ENCODE measurements at regions not wholly inside any gene's neighbourhood (a gene's known extent, or its start where the extent isn't known, plus 50 kb on each side); places are given as distances from the start of the nearest gene placed in this dataset.
A peak's percentile ranks its signal among the peaks of the same experiment; 100 is the strongest.
"Not testable (repeated sequence)": the region's sequence is repeated elsewhere in the genome, so short reads cannot be mapped to it uniquely, and the experiment has no call there.

GRCh38 chr1:144516172-144516571 lies 54.7 kb upstream of the NBPF15 start:
- in situ Hi-C loops (cut with HindIII; ENCODE audit: low pct_unique_long_range_greater_than_20kb, low sequenced_read_pairs); DNase-seq (ENCODE audit: low read depth in 1 of 2, low spot score in 1 of 2): not testable (repeated sequence)

GRCh38 chr1:144516906-144517305 lies 55.4 kb upstream of the NBPF15 start:
- DNase-seq (ENCODE audit: low read depth in 1 of 2, low spot score in 1 of 2); in situ Hi-C loops (cut with HindIII; ENCODE audit: low pct_unique_long_range_greater_than_20kb, low sequenced_read_pairs): not testable (repeated sequence)

- DNase-seq (ENCODE audit: low read depth in 1 of 2, low spot score in 1 of 2); in situ Hi-C loops (cut with HindIII; ENCODE audit: low pct_unique_long_range_greater_than_20kb, low sequenced_read_pairs): not testable (repeated sequence)
These were observed 57.0 kb upstream of the NBPF15 start for GRCh38 chr1:144518439-144518838.

- in situ Hi-C loops (cut with HindIII; ENCODE audit: low pct_unique_long_range_greater_than_20kb, low sequenced_read_pairs), result not testable (repeated sequence)
These were observed 58.2 kb upstream of the NBPF15 start for GRCh38 chr1:144519528-144520189.

GRCh38 chr1:144523661-144524407 lies 62.4 kb upstream of the NBPF15 start:
- in situ Hi-C loops (cut with HindIII; ENCODE audit: low pct_unique_long_range_greater_than_20kb, low sequenced_read_pairs), result not testable (repeated sequence)
- DNase-seq (ENCODE audit: low read depth in 1 of 2, low spot score in 1 of 2), result peak in 1 of 2 experiments; percentile 84

More at GRCh38 chr1:144519528-144520189, 58.2 kb upstream of the NBPF15 start:
- DNase-seq (ENCODE audit: low read depth in 1 of 2, low spot score in 1 of 2), result not testable (repeated sequence)

GRCh38 chr1:144532156-144532607 lies 60.5 kb upstream of the PPIAL4F start:
- DNase-seq (ENCODE audit: low read depth in 1 of 2, low spot score in 1 of 2); in situ Hi-C loops (cut with HindIII; ENCODE audit: low pct_unique_long_range_greater_than_20kb, low sequenced_read_pairs): not testable (repeated sequence)

- DNase-seq (ENCODE audit: low read depth in 1 of 2, low spot score in 1 of 2), result peak in 1 of 2 experiments; percentile 40
- in situ Hi-C loops (cut with HindIII; ENCODE audit: low pct_unique_long_range_greater_than_20kb, low sequenced_read_pairs), result not testable (repeated sequence)
These were observed 59.2 kb upstream of the PPIAL4F start for GRCh38 chr1:144533480-144533879.

- in situ Hi-C loops (cut with HindIII; ENCODE audit: low pct_unique_long_range_greater_than_20kb, low sequenced_read_pairs), result not testable (repeated sequence)
These were observed 58.4 kb upstream of the PPIAL4F start for GRCh38 chr1:144534286-144534685.

GRCh38 chr1:144536677-144537076 lies 56.0 kb upstream of the PPIAL4F start:
- DNase-seq (ENCODE audit: low read depth in 1 of 2, low spot score in 1 of 2); in situ Hi-C loops (cut with HindIII; ENCODE audit: low pct_unique_long_range_greater_than_20kb, low sequenced_read_pairs): not testable (repeated sequence)

More at GRCh38 chr1:144534286-144534685, 58.4 kb upstream of the PPIAL4F start:
- DNase-seq (ENCODE audit: low read depth in 1 of 2, low spot score in 1 of 2), result not testable (repeated sequence)

- in situ Hi-C loops (cut with HindIII; ENCODE audit: low pct_unique_long_range_greater_than_20kb, low sequenced_read_pairs), result not testable (repeated sequence)
- DNase-seq (ENCODE audit: low read depth in 1 of 2, low spot score in 1 of 2), result peak in 1 of 2 experiments; percentile 68
These were observed 55.5 kb upstream of the PPIAL4F start for GRCh38 chr1:144537234-144537633.

GRCh38 chr1:144538736-144539135 lies 54.0 kb upstream of the PPIAL4F start:
- DNase-seq (ENCODE audit: low read depth in 1 of 2, low spot score in 1 of 2); in situ Hi-C loops (cut with HindIII; ENCODE audit: low pct_unique_long_range_greater_than_20kb, low sequenced_read_pairs): not testable (repeated sequence)

- in situ Hi-C loops (cut with HindIII; ENCODE audit: low pct_unique_long_range_greater_than_20kb, low sequenced_read_pairs); DNase-seq (ENCODE audit: low read depth in 1 of 2, low spot score in 1 of 2): not testable (repeated sequence)
These were observed 53.3 kb upstream of the PPIAL4F start for GRCh38 chr1:144539191-144539960.

Measured in T47D (cell line).